Loucy (cell line): ENCODE measurements at regions not wholly inside any gene's neighbourhood (a gene's known extent, or its start where the extent isn't known, plus 50 kb on each side); places are given as distances from the start of the nearest gene placed in this dataset.

Source experiments
- H2AFZ ChIP-seq: fragments of 200-600 bp; sonication (generic); 2 replicates; pipeline ENCODE4 v1.6.0; 2016; ENCODE audit warnings: antibody characterized with exemption, mild to moderate bottlenecking, low read length, moderate library complexity
- H3F3A ChIP-seq: fragments of 200-600 bp; 2 replicates; pipeline ENCODE4 v1.6.0; 2016; ENCODE audit warnings: antibody characterized with exemption, low read depth, mild to moderate bottlenecking
- H3K27me3 ChIP-seq: fragments of 200-600 bp; sonication (generic); 2 replicates; pipeline ENCODE4 v1.6.1; 2014; ENCODE audit warnings: low read length, mild to moderate bottlenecking; ENCODE audit not compliant: insufficient read depth, poor library complexity, severe bottlenecking
- H3K36me3 ChIP-seq: fragments of 200-600 bp; sonication (generic); 2 replicates; pipeline ENCODE4 v1.6.1; 2016; ENCODE audit warnings: low read length; ENCODE audit not compliant: insufficient read depth
- H3K4me1 ChIP-seq: fragments of 200-600 bp; sonication (generic); 2 replicates; pipeline ENCODE4 v1.5.1; 2014; ENCODE audit warnings: low read length, mild to moderate bottlenecking; ENCODE audit not compliant: insufficient read depth, poor library complexity, severe bottlenecking
- H3K4me2 ChIP-seq: fragments of 200-600 bp; sonication (generic); 2 replicates; pipeline ENCODE4 v1.6.0; 2014; ENCODE audit warnings: antibody characterized with exemption, low read length, low read depth, mild to moderate bottlenecking; ENCODE audit not compliant: poor library complexity, severe bottlenecking
- H3K4me3 ChIP-seq: fragments of 200-600 bp; sonication (generic); 2 replicates; pipeline ENCODE4 v1.5.1; 2014; ENCODE audit warnings: low read length, mild to moderate bottlenecking, mixed read lengths; ENCODE audit not compliant: poor library complexity, severe bottlenecking
- H3K79me2 ChIP-seq: fragments of 200-600 bp; sonication (generic); 2 replicates; pipeline ENCODE4 v1.6.1; 2014; ENCODE audit warnings: low read length; ENCODE audit not compliant: insufficient read depth
- H3K9ac ChIP-seq: fragments of 200-600 bp; sonication (generic); 2 replicates; pipeline ENCODE4 v1.6.0; 2014; ENCODE audit warnings: mild to moderate bottlenecking, low read depth, low read length, moderate library complexity; ENCODE audit not compliant: poor library complexity, severe bottlenecking
- H3K9me2 ChIP-seq: fragments of 200-600 bp; sonication (generic); replicated peaks from 2 replicates; pipeline ENCODE4 v1.6.1; 2016; ENCODE audit warnings: low read depth, low read length, mixed read lengths
- H3K9me3 ChIP-seq: fragments of 200-600 bp; sonication (generic); 2 replicates; pipeline ENCODE4 v1.6.1; 2014; ENCODE audit warnings: mild to moderate bottlenecking, antibody characterized with exemption, low read length, low read depth; ENCODE audit not compliant: insufficient read depth
- H4K20me1 ChIP-seq: fragments of 200-600 bp; sonication (generic); 2 replicates; pipeline ENCODE4 v1.6.0; 2014; ENCODE audit warnings: antibody characterized with exemption, low read length, mild to moderate bottlenecking; ENCODE audit not compliant: insufficient read depth, poor library complexity, severe bottlenecking
- EZH2phosphoT487 ChIP-seq: fragments of 200-600 bp; IDR thresholded peaks from 2 replicates; pipeline ENCODE4 v1.6.1; 2018; ENCODE audit warnings: antibody characterized with exemption, mild to moderate bottlenecking, moderate library complexity, borderline replicate concordance
- TF ChIP-seq, protein P1 (sequence below): fragments of 200-600 bp; sonication (generic); conservative IDR thresholded peaks from 2 replicates; pipeline ENCODE4 v1.5.1; 2014; ENCODE audit warnings: mild to moderate bottlenecking, antibody characterized with exemption, low read length

GRCh38 chr13:87124785-87125074, 546.4 kb upstream of the SLITRK5 start:
- no peak overlapping the region for H3K4me2 ChIP-seq
- no peaks in the 10 kb centered on the region for H3K9me2 ChIP-seq
- no peaks in the 10 kb centered on the region for H4K20me1 ChIP-seq
- H2AFZ ChIP-seq, result no peak overlapping the region
- H3K4me1 ChIP-seq, result no peaks in the 10 kb centered on the region
- no peaks in the 10 kb centered on the region for H3K36me3 ChIP-seq
- no peaks in the 10 kb centered on the region for H3K27me3 ChIP-seq
- H3F3A ChIP-seq, result no peaks in the 10 kb centered on the region
- TF ChIP-seq EZH2phosphoT487, result no peak
- TF ChIP-seq, protein P1, sequence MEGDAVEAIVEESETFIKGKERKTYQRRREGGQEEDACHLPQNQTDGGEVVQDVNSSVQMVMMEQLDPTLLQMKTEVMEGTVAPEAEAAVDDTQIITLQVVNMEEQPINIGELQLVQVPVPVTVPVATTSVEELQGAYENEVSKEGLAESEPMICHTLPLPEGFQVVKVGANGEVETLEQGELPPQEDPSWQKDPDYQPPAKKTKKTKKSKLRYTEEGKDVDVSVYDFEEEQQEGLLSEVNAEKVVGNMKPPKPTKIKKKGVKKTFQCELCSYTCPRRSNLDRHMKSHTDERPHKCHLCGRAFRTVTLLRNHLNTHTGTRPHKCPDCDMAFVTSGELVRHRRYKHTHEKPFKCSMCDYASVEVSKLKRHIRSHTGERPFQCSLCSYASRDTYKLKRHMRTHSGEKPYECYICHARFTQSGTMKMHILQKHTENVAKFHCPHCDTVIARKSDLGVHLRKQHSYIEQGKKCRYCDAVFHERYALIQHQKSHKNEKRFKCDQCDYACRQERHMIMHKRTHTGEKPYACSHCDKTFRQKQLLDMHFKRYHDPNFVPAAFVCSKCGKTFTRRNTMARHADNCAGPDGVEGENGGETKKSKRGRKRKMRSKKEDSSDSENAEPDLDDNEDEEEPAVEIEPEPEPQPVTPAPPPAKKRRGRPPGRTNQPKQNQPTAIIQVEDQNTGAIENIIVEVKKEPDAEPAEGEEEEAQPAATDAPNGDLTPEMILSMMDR, result no peak
- no peaks in the 10 kb centered on the region for H3K9me3 ChIP-seq
- no peak overlapping the region for H3K4me3 ChIP-seq
- no peaks in the 10 kb centered on the region for H3K79me2 ChIP-seq
- H3K9ac ChIP-seq, result no peak overlapping the region

DNA sequence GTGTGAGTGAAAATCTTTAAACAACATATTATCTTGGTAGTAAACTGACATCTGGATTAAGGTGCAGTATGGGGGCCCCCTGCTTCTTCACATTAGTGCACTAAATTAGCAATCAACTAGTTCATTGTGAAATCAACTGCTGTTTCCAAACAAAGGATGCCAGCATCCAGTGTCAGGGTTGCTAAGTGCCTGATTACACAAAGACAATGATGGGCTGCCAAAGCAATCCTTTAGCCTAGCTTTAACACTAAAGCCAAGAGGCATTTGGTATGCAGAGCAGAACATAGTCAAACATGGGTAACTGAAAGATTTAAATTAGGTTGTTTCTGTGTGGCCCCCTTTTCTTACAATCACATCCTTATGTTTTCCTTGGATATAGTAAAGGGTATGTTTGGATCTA, 543.1 kb upstream of the SLITRK5 start:
- TF ChIP-seq, protein P1, result no peak
- no peak for TF ChIP-seq EZH2phosphoT487
- no peaks in the 10 kb centered on the region for H3K9me2 ChIP-seq
- no peaks in the 10 kb centered on the region for H3K9me3 ChIP-seq
- no peaks in the 10 kb centered on the region for H3K36me3 ChIP-seq
- no peaks in the 10 kb centered on the region for H3K79me2 ChIP-seq
- H3K9ac ChIP-seq, result no peak overlapping the region
- H3K4me2 ChIP-seq, result no peak overlapping the region
- no peaks in the 10 kb centered on the region for H3K4me1 ChIP-seq
- H3K27me3 ChIP-seq, result no peaks in the 10 kb centered on the region
- H4K20me1 ChIP-seq, result no peaks in the 10 kb centered on the region
- no peak overlapping the region for H3K4me3 ChIP-seq
- no peak overlapping the region for H2AFZ ChIP-seq
- no peaks in the 10 kb centered on the region for H3F3A ChIP-seq

DNA sequence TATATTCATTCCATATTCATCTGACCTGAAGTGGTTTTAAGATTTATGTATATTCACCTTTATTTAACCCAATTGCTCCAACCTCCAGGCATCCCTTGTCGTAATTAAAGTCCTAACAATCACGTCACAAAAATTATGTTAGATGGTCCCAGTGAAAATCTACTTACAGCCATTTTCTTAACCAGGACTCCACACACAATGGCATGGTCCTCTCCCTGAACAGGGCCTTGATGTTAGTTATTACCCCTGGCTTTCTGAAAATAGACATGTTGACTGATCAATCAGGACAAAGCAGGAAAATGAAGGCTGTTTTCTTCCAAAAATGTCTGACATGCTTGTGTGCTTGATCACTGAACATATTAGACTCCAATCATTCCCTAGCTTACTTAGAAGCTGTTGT, 542.7 kb upstream of the SLITRK5 start:
- TF ChIP-seq EZH2phosphoT487, result no peak
- TF ChIP-seq, protein P1, result no peak

More for the DNA sequence above, 542.7 kb upstream of the SLITRK5 start:
- Histone ChIP-seq H2AFZ (no peak overlapping the region), H3K27me3 (no peaks in the 10 kb centered on the region), H3K4me1 (no peaks in the 10 kb centered on the region), H4K20me1 (no peaks in the 10 kb centered on the region), H3K9me2 (no peaks in the 10 kb centered on the region), H3K9me3 (no peaks in the 10 kb centered on the region), H3F3A (no peaks in the 10 kb centered on the region), H3K4me3 (no peak overlapping the region), H3K36me3 (no peaks in the 10 kb centered on the region), H3K4me2 (no peak overlapping the region), H3K79me2 (no peaks in the 10 kb centered on the region), H3K9ac (no peak overlapping the region)
